T-cell (primary cell): ENCODE measurements at regions not wholly inside any gene's neighbourhood (a gene's known extent, or its start where the extent isn't known, plus 50 kb on each side); places are given as distances from the start of the nearest gene placed in this dataset.

ENCODE experiments used
- ATAC-seq, 4 experiments: fragments of 200-7000 bp in 3 of 4; fragments of 150-1000 bp in 1 of 4; cut with Tn5 transposase; replicated peaks in 1 of 4; 1 replicate in 3 of 4; 2 replicates in 1 of 4; pipeline ENCODE4 v1.10.0; 2021; ENCODE audit warnings: moderate library complexity in 3 of 4, mild to moderate bottlenecking in 2 of 4, moderate number of reproducible peaks in 1 of 4
- CTCF ChIA-PET, 2 donors: fragments of 300-600 bp; sonication (Branson Sonifier 250); formaldehyde crosslinking; loops; one replicate each; lab custom pipeline; 2022; ENCODE audit warnings: antibody characterized with exemption in 2 of 2; lab: Charles Lee
- POLR2A ChIA-PET, 2 donors: fragments of 300-600 bp; sonication (Branson Sonifier 250); formaldehyde crosslinking; loops; one replicate each; lab custom pipeline; 2022; ENCODE audit warnings: antibody characterized with exemption in 2 of 2; lab: Charles Lee
- DNase-seq, 35 experiments: peaks; one replicate each; pipeline versions ENCODE4 v3.0.0 to v3.0.0-alpha.2; 2013 to 2023
- H3K27ac ChIP-seq: one replicate; pipeline ENCODE4 v1.5.1; 2013; ENCODE audit warnings: low read length
- H3K27me3 ChIP-seq, 2 experiments: replicated peaks in 1 of 2; 1 replicate in 1 of 2; 2 replicates in 1 of 2; pipeline versions ENCODE4 v1.6.1 to v1.7.0; 2013; ENCODE audit warnings: low read length in 1 of 2, mixed read lengths in 1 of 2; ENCODE audit not compliant: control insufficient read depth in 2 of 2, insufficient read depth in 2 of 2; ENCODE audit errors: extremely low read depth in 1 of 2
- H3K36me3 ChIP-seq, 2 donors: 1 replicate in 1 of 2; 2 replicates in 1 of 2; pipeline versions ENCODE4 v1.6.1 to v1.7.0; 2013; ENCODE audit warnings: low read length in 1 of 2; ENCODE audit not compliant: control insufficient read depth in 2 of 2, insufficient read depth in 1 of 2; ENCODE audit errors: extremely low read depth in 1 of 2
- H3K4me1 ChIP-seq, 2 experiments: 1 replicate in 1 of 2; 2 replicates in 1 of 2; pipeline versions ENCODE4 v1.6.1 to v1.7.0; 2013; ENCODE audit warnings: low read length in 2 of 2, mixed read lengths in 1 of 2; ENCODE audit not compliant: insufficient read depth in 2 of 2, control insufficient read depth in 1 of 2; ENCODE audit errors: extremely low read depth in 1 of 2
- H3K4me3 ChIP-seq, 2 donors: 1 replicate in 1 of 2; 2 replicates in 1 of 2; pipeline versions ENCODE4 v1.5.1 to v1.7.0; 2013; ENCODE audit warnings: mild to moderate bottlenecking in 2 of 2, low read length in 1 of 2, moderate library complexity in 1 of 2; ENCODE audit not compliant: control insufficient read depth in 1 of 2; ENCODE audit errors: extremely low read depth in 1 of 2
- H3K9me3 ChIP-seq: 2 replicates; pipeline ENCODE4 v1.7.0; 2013
- H3K27ac Mint-ChIP-seq, 2 donors: one replicate each; pipeline ENCODE4 v1.8.0; 2020 to 2021; ENCODE audit warnings: mild to moderate bottlenecking in 2 of 2, mixed read lengths in 2 of 2
- H3K27me3 Mint-ChIP-seq, 2 donors: one replicate each; pipeline ENCODE4 v1.8.0; 2021 to 2022; ENCODE audit warnings: mixed read lengths in 2 of 2
- H3K36me3 Mint-ChIP-seq: one replicate; pipeline ENCODE4 v1.8.0; 2021; ENCODE audit warnings: mixed read lengths
- H3K4me1 Mint-ChIP-seq, 3 donors: one replicate each; pipeline ENCODE4 v1.8.0; 2020 to 2022; ENCODE audit warnings: mixed read lengths in 3 of 3, mild to moderate bottlenecking in 1 of 3
- H3K4me3 Mint-ChIP-seq, 3 donors: one replicate each; pipeline ENCODE4 v1.8.0; 2020 to 2022; ENCODE audit warnings: mild to moderate bottlenecking in 3 of 3, mixed read lengths in 3 of 3, moderate library complexity in 3 of 3
- H3K9me3 Mint-ChIP-seq, 3 donors: one replicate each; pipeline ENCODE4 v1.8.0; 2020 to 2022; ENCODE audit warnings: mixed read lengths in 3 of 3
- whole genome bisulfite sequencing: methylation state at CpG from one replicate; pipeline ENCODE4 v1.1.5; 2013; ENCODE audit warnings: missing lambda C conversion rate; ENCODE audit not compliant: insufficient coverage; 5-methylcytosine and 5-hydroxymethylcytosine counted together

GRCh38 chr3:80308637-80309036, 540.8 kb upstream of the ROBO1 start:
- ChIA-PET POLR2A (no interaction called here), CTCF (no interaction called here)
- Histone ChIP-seq H3K4me1 (no peaks in the 10 kb centered on the region), H3K27ac (no peak overlapping the region), H3K4me3 (no peak overlapping the region), H3K36me3 (no peaks in the 10 kb centered on the region), H3K9me3 (no peaks in the 10 kb centered on the region), H3K27me3 (no peaks in the 10 kb centered on the region)
- Mint-ChIP-seq H3K4me3 (no peak overlapping the region), H3K27me3 (no peaks in the 10 kb centered on the region), H3K27ac (no peak overlapping the region), H3K9me3 (peaks cover 13 to 43% (median 27%) of the 10 kb centered on the region in 3 donors), H3K4me1 (no peaks in the 10 kb centered on the region), H3K36me3 (no peaks in the 10 kb centered on the region)
- DNase-seq, result no peak
- ATAC-seq, result no peak
- WGBS, result 84% methylated on average over 8 of the region's 8 CpGs

- ChIA-PET CTCF (no interaction called here), POLR2A (no interaction called here)
- H3K27me3 ChIP-seq, result no peaks in the 10 kb centered on the region
- Mint-ChIP-seq H3K9me3 (peaks cover 10 to 39% (median 22%) of the 10 kb centered on the region in 3 donors), H3K27me3 (no peaks in the 10 kb centered on the region), H3K4me3 (no peak overlapping the region), H3K36me3 (no peaks in the 10 kb centered on the region), H3K4me1 (no peaks in the 10 kb centered on the region), H3K27ac (no peak overlapping the region)
- no peak overlapping the region for H3K27ac ChIP-seq
- no peaks in the 10 kb centered on the region for H3K4me1 ChIP-seq
- no peak for DNase-seq
- H3K36me3 ChIP-seq, result no peaks in the 10 kb centered on the region
- no peak overlapping the region for H3K4me3 ChIP-seq
- no peaks in the 10 kb centered on the region for H3K9me3 ChIP-seq
- no peak for ATAC-seq
- 95% methylated on average over 8 of the region's 8 CpGs for WGBS
These were observed 540.0 kb upstream of the ROBO1 start for GRCh38 chr3:80307844-80308243.

- ChIA-PET POLR2A (no interaction called here), CTCF (no interaction called here)
- Mint-ChIP-seq H3K27me3 (no peaks in the 10 kb centered on the region), H3K4me1 (no peaks in the 10 kb centered on the region), H3K27ac (no peak overlapping the region), H3K36me3 (no peaks in the 10 kb centered on the region), H3K4me3 (no peak overlapping the region), H3K9me3 (peaks cover 4 to 18% (median 14%) of the 10 kb centered on the region in 3 donors)
- DNase-seq (no peak), ATAC-seq (no peak)
- Histone ChIP-seq H3K27ac (no peak overlapping the region), H3K36me3 (no peaks in the 10 kb centered on the region), H3K27me3 (no peaks in the 10 kb centered on the region), H3K9me3 (no peaks in the 10 kb centered on the region), H3K4me1 (no peaks in the 10 kb centered on the region), H3K4me3 (no peak overlapping the region)
- WGBS, result 94% methylated on average over 3 of the region's 3 CpGs
These were observed 529.9 kb upstream of the ROBO1 start for GRCh38 chr3:80297720-80298119.

- Histone ChIP-seq H3K36me3 (no peaks in the 10 kb centered on the region), H3K4me3 (no peak overlapping the region), H3K9me3 (no peaks in the 10 kb centered on the region), H3K4me1 (no peaks in the 10 kb centered on the region), H3K27ac (no peak overlapping the region), H3K27me3 (no peaks in the 10 kb centered on the region)
- ChIA-PET CTCF (no interaction called here), POLR2A (no interaction called here)
- no CpG with 5 or more reads among the region's 1 CpG for WGBS
- Mint-ChIP-seq H3K9me3 (peaks cover 13 to 19% (median 19%) of the 10 kb centered on the region in 3 donors), H3K36me3 (no peaks in the 10 kb centered on the region), H3K4me3 (no peak overlapping the region), H3K27me3 (no peaks in the 10 kb centered on the region), H3K4me1 (no peaks in the 10 kb centered on the region), H3K27ac (no peak overlapping the region)
- ATAC-seq, result no peak
- no peak for DNase-seq
These were observed 517.6 kb upstream of the ROBO1 start for GRCh38 chr3:80285388-80285787.

- Histone ChIP-seq H3K4me1 (no peaks in the 10 kb centered on the region), H3K27me3 (no peaks in the 10 kb centered on the region), H3K4me3 (no peak overlapping the region), H3K36me3 (no peaks in the 10 kb centered on the region), H3K27ac (no peak overlapping the region), H3K9me3 (no peaks in the 10 kb centered on the region)
- Mint-ChIP-seq H3K4me1 (no peaks in the 10 kb centered on the region), H3K4me3 (no peak overlapping the region), H3K27ac (no peak overlapping the region), H3K9me3 (peaks cover 15 to 25% (median 19%) of the 10 kb centered on the region in 3 donors), H3K27me3 (no peaks in the 10 kb centered on the region), H3K36me3 (no peaks in the 10 kb centered on the region)
- no CpG with 5 or more reads among the region's 2 CpGs for WGBS
- POLR2A ChIA-PET, result no interaction called here
- DNase-seq, result no peak
- CTCF ChIA-PET, result no interaction called here
- ATAC-seq, result no peak
These were observed 516.0 kb upstream of the ROBO1 start for GRCh38 chr3:80283783-80284182.

GRCh38 chr3:80278056-80278455, 510.3 kb upstream of the ROBO1 start:
- no peaks in the 10 kb centered on the region for H3K27me3 ChIP-seq
- DNase-seq (no peak), ATAC-seq (no peak)
- Mint-ChIP-seq H3K36me3 (no peaks in the 10 kb centered on the region), H3K27ac (no peak overlapping the region), H3K4me1 (no peaks in the 10 kb centered on the region), H3K27me3 (no peaks in the 10 kb centered on the region), H3K9me3 (peaks cover 12 to 28% (median 12%) of the 10 kb centered on the region in 3 donors), H3K4me3 (no peak overlapping the region)
- peaks cover 3% of the 10 kb centered on the region for H3K9me3 ChIP-seq
- 76% methylated on average over 2 of the region's 11 CpGs for WGBS
- ChIA-PET POLR2A (no interaction called here), CTCF (no interaction called here)
- H3K4me1 ChIP-seq, result no peaks in the 10 kb centered on the region
- H3K4me3 ChIP-seq, result no peak overlapping the region
- H3K27ac ChIP-seq, result no peak overlapping the region
- no peaks in the 10 kb centered on the region for H3K36me3 ChIP-seq

GRCh38 chr3:80275120-80275519, 507.3 kb upstream of the ROBO1 start:
- H3K4me3 Mint-ChIP-seq, result no peak overlapping the region
- CTCF ChIA-PET, result no interaction called here
- POLR2A ChIA-PET, result interaction anchor here in 1 of 2 donors (0.5 kb wide), 1 partner anchor 1459 kb away, joined by 3 read pairs; no protein-coding TSS in a partner anchor

More at GRCh38 chr3:80275120-80275519, 507.3 kb upstream of the ROBO1 start:
- H3K9me3 Mint-ChIP-seq, result peaks cover 0 to 25% (median 5%) of the 10 kb centered on the region in 3 donors
- ATAC-seq (no peak), DNase-seq (no peak)
- Histone ChIP-seq H3K4me1 (no peaks in the 10 kb centered on the region), H3K36me3 (no peaks in the 10 kb centered on the region), H3K9me3 (peaks cover 3% of the 10 kb centered on the region), H3K27ac (no peak overlapping the region), H3K4me3 (no peak overlapping the region), H3K27me3 (no peaks in the 10 kb centered on the region)
- H3K27ac Mint-ChIP-seq, result no peak overlapping the region
- no peaks in the 10 kb centered on the region for H3K4me1 Mint-ChIP-seq
- H3K27me3 Mint-ChIP-seq, result no peaks in the 10 kb centered on the region
- H3K36me3 Mint-ChIP-seq, result no peaks in the 10 kb centered on the region
